ENCODE measurements at regions not wholly inside any gene's neighbourhood (a gene's known extent, or its start where the extent isn't known, plus 50 kb on each side); places are given as distances from the start of the nearest gene placed in this dataset.
"Not testable (repeated sequence)": the region's sequence is repeated elsewhere in the genome, so short reads cannot be mapped to it uniquely, and the experiment has no call there.

GRCh38 chr7:68321776-68322496 is 1276.3 kb upstream of the AUTS2 start:
- no peak for DNase-seq

GRCh38 chr7:68324621-68325020 is 1273.7 kb upstream of the AUTS2 start:
- no peak for DNase-seq

- no peak for DNase-seq
These were observed 1264.1 kb upstream of the AUTS2 start for GRCh38 chr7:68334216-68334615.

- DNase-seq, result no peak
These were observed 1263.5 kb upstream of the AUTS2 start for GRCh38 chr7:68334636-68335272.

- no peak for DNase-seq
These were observed 1261.7 kb upstream of the AUTS2 start for GRCh38 chr7:68336594-68336993.

GRCh38 chr7:68348401-68348800 is 1249.9 kb upstream of the AUTS2 start:
- no peak for DNase-seq

- DNase-seq, result no peak
These were observed 1235.3 kb upstream of the AUTS2 start for GRCh38 chr7:68362745-68363518.

GRCh38 chr7:68364886-68365625 is 1233.2 kb upstream of the AUTS2 start:
- no peak for DNase-seq

- DNase-seq, result no peak
These were observed 1226.3 kb upstream of the AUTS2 start for GRCh38 chr7:68371985-68372384.

- DNase-seq, result no peak
These were observed 1222.1 kb upstream of the AUTS2 start for GRCh38 chr7:68376131-68376661.

- DNase-seq, result no peak
These were observed 1216.5 kb upstream of the AUTS2 start for GRCh38 chr7:68381731-68382130.

GRCh38 chr7:68384581-68384980 is 1213.7 kb upstream of the AUTS2 start:
- no peak for DNase-seq

- DNase-seq, result no peak
These were observed 1205.2 kb upstream of the AUTS2 start for GRCh38 chr7:68393051-68393450.

GRCh38 chr7:68394131-68394530 is 1204.1 kb upstream of the AUTS2 start:
- DNase-seq, result no peak

- DNase-seq, result no peak
These were observed 1198.2 kb upstream of the AUTS2 start for GRCh38 chr7:68399991-68400590.

GRCh38 chr7:68400783-68401182 is 1197.5 kb upstream of the AUTS2 start:
- no peak for DNase-seq

- no peak for DNase-seq
These were observed 1197.0 kb upstream of the AUTS2 start for GRCh38 chr7:68401313-68401712.

GRCh38 chr7:68406480-68406879 is 1191.8 kb upstream of the AUTS2 start:
- no peak for DNase-seq

- DNase-seq, result no peak
These were observed 1190.8 kb upstream of the AUTS2 start for GRCh38 chr7:68407460-68407859.

- no peak for DNase-seq
These were observed 1189.4 kb upstream of the AUTS2 start for GRCh38 chr7:68408873-68409272.

GRCh38 chr7:68409851-68410250 is 1188.4 kb upstream of the AUTS2 start:
- DNase-seq, result no peak

GRCh38 chr7:68410693-68411092 is 1187.6 kb upstream of the AUTS2 start:
- DNase-seq, result not testable (repeated sequence)
